ENCODE measurements at regions not wholly inside any gene's neighbourhood (a gene's known extent, or its start where the extent isn't known, plus 50 kb on each side); places are given as distances from the start of the nearest gene placed in this dataset.

DNA sequence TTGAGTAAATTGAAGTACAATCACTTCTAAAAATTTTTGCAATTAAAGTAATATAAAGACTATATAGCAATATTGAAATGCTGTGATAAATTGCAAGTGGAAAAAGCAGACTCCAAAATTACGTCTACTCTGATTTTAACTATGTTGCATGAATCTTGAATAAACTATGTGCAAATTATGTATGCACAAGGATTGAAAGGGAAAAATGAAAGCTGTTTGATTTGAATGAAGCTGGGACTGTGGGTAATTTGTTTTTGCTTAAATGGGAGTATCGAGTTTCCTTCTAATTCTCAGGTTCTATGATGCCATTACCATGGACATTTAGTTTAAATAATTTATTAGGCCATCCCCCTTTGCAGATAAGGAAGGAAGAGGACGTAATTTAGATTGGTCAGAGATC lies 198.7 kb upstream of the MYLIP start:
- H3K27ac ChIP-seq (ENCODE audit: extremely low read depth, low read depth, low read length), result no peak overlapping the region
- no peaks in the 10 kb centered on the region for H3K4me1 ChIP-seq (ENCODE audit: control insufficient read depth, insufficient read depth, low read length)
- TF ChIP-seq ZNF837 (tag by site-specific recombination; IDR thresholded peaks at IDR 0.05) (no peak), ZNF211 (tag by site-specific recombination; IDR thresholded peaks at IDR 0.05; ENCODE audit: low read depth) (no peak), ZNF416 (tag by site-specific recombination; IDR thresholded peaks at IDR 0.05) (no peak), SETDB1 (IDR thresholded peaks at IDR 0.05; ENCODE audit: insufficient read length, low read length) (no peak), PRDM1 (tag by site-specific recombination; IDR thresholded peaks at IDR 0.05) (no peak)
- TF ChIP-seq, protein P1, sequence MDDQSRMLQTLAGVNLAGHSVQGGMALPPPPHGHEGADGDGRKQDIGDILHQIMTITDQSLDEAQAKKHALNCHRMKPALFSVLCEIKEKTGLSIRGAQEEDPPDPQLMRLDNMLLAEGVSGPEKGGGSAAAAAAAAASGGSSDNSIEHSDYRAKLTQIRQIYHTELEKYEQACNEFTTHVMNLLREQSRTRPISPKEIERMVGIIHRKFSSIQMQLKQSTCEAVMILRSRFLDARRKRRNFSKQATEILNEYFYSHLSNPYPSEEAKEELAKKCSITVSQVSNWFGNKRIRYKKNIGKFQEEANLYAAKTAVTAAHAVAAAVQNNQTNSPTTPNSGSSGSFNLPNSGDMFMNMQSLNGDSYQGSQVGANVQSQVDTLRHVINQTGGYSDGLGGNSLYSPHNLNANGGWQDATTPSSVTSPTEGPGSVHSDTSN (CRISPR knock-in tag; IDR thresholded peaks at IDR 0.05), result no peak
- TF ChIP-seq, protein P2, sequence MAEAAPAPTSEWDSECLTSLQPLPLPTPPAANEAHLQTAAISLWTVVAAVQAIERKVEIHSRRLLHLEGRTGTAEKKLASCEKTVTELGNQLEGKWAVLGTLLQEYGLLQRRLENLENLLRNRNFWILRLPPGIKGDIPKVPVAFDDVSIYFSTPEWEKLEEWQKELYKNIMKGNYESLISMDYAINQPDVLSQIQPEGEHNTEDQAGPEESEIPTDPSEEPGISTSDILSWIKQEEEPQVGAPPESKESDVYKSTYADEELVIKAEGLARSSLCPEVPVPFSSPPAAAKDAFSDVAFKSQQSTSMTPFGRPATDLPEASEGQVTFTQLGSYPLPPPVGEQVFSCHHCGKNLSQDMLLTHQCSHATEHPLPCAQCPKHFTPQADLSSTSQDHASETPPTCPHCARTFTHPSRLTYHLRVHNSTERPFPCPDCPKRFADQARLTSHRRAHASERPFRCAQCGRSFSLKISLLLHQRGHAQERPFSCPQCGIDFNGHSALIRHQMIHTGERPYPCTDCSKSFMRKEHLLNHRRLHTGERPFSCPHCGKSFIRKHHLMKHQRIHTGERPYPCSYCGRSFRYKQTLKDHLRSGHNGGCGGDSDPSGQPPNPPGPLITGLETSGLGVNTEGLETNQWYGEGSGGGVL (tag by site-specific recombination; IDR thresholded peaks at IDR 0.05), result no peak
- CTCF ChIA-PET, result interaction anchor here (1.1 kb wide), 1 partner anchor 276 kb away, joined by 3 read pairs; no protein-coding TSS in a partner anchor
- no peaks in the 10 kb centered on the region for H3K9me3 ChIP-seq (ENCODE audit: control insufficient read depth, insufficient read depth, low read depth, low read length)
- no peaks in the 10 kb centered on the region for H3K36me3 ChIP-seq (ENCODE audit: control insufficient read depth in 2 of 2, insufficient read depth in 1 of 2, low read length in 2 of 2)
- POLR2A ChIA-PET, result no interaction called here
- H3K4me3 ChIP-seq (ENCODE audit: low read depth, low read length), result no peak overlapping the region

DNA sequence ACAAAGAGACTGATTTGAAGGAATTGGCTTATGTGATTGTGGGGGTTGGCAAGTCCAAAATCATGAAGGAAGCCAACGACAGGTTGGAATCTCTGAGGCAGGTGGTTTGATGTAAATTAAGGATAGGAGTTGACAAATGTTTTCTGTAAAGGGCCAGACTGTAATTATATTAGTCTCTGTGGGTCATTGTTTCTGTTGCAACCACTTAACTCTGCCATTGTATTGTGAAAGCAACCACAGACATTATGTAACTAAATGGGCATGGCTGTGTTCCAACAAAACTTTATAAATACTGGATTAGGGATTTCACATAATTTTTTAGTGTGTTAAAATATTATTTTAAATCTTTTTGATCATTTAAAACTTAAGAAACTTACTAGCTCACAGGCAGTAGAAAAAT lies 199.2 kb upstream of the MYLIP start:
- CTCF ChIA-PET, result interaction anchor here (1.1 kb wide), 1 partner anchor 276 kb away, joined by 3 read pairs; no protein-coding TSS in a partner anchor
- no peaks in the 10 kb centered on the region for H3K9me3 ChIP-seq (ENCODE audit: control insufficient read depth, insufficient read depth, low read depth, low read length)

More for the DNA sequence above, 199.2 kb upstream of the MYLIP start:
- H3K36me3 ChIP-seq (ENCODE audit: control insufficient read depth in 2 of 2, insufficient read depth in 1 of 2, low read length in 2 of 2), result no peaks in the 10 kb centered on the region
- no peaks in the 10 kb centered on the region for H3K4me1 ChIP-seq (ENCODE audit: control insufficient read depth, insufficient read depth, low read length)
- POLR2A ChIA-PET, result no interaction called here
- H3K4me3 ChIP-seq (ENCODE audit: low read depth, low read length), result no peak overlapping the region
- no peak overlapping the region for H3K27ac ChIP-seq (ENCODE audit: extremely low read depth, low read depth, low read length)
- TF ChIP-seq ZNF202 (tag by site-specific recombination; IDR thresholded peaks at IDR 0.05; ENCODE audit: borderline replicate concordance), result no peak
- TF ChIP-seq, protein P3, sequence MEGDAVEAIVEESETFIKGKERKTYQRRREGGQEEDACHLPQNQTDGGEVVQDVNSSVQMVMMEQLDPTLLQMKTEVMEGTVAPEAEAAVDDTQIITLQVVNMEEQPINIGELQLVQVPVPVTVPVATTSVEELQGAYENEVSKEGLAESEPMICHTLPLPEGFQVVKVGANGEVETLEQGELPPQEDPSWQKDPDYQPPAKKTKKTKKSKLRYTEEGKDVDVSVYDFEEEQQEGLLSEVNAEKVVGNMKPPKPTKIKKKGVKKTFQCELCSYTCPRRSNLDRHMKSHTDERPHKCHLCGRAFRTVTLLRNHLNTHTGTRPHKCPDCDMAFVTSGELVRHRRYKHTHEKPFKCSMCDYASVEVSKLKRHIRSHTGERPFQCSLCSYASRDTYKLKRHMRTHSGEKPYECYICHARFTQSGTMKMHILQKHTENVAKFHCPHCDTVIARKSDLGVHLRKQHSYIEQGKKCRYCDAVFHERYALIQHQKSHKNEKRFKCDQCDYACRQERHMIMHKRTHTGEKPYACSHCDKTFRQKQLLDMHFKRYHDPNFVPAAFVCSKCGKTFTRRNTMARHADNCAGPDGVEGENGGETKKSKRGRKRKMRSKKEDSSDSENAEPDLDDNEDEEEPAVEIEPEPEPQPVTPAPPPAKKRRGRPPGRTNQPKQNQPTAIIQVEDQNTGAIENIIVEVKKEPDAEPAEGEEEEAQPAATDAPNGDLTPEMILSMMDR (tag by site-specific recombination; IDR thresholded peaks at IDR 0.05), result no peak
- TF ChIP-seq ZNF37A (tag by site-specific recombination; IDR thresholded peaks at IDR 0.05), result no peak
- no peak for TF ChIP-seq ZNF670 (tag by site-specific recombination; IDR thresholded peaks at IDR 0.05; ENCODE audit: low read depth)
- no peak for TF ChIP-seq ZNF324 (tag by site-specific recombination; IDR thresholded peaks at IDR 0.05)
- no peak for TF ChIP-seq ZNF121 (tag by site-specific recombination; IDR thresholded peaks at IDR 0.05)
- TF ChIP-seq ZNF664 (tag by site-specific recombination; IDR thresholded peaks at IDR 0.05), result no peak
- no peak for TF ChIP-seq ZNF138 (tag by site-specific recombination; IDR thresholded peaks at IDR 0.05; ENCODE audit: borderline replicate concordance)
- no peak for TF ChIP-seq ZNF621 (tag by site-specific recombination; IDR thresholded peaks at IDR 0.05)
- TF ChIP-seq, protein P4, sequence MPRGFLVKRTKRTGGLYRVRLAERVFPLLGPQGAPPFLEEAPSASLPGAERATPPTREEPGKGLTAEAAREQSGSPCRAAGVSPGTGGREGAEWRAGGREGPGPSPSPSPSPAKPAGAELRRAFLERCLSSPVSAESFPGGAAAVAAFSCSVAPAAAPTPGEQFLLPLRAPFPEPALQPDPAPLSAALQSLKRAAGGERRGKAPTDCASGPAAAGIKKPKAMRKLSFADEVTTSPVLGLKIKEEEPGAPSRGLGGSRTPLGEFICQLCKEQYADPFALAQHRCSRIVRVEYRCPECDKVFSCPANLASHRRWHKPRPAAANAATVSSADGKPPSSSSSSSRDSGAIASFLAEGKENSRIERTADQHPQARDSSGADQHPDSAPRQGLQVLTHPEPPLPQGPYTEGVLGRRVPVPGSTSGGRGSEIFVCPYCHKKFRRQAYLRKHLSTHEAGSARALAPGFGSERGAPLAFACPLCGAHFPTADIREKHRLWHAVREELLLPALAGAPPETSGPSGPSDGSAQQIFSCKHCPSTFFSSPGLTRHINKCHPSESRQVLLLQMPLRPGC (tag by site-specific recombination; IDR thresholded peaks at IDR 0.05), result no peak
- TF ChIP-seq BCL11B (tag by site-specific recombination; IDR thresholded peaks at IDR 0.05; ENCODE audit: low read depth), result no peak
- no peak for TF ChIP-seq ZNF404 (tag by site-specific recombination; IDR thresholded peaks at IDR 0.05)
- no peak for TF ChIP-seq ZNF146 (tag by site-specific recombination; IDR thresholded peaks at IDR 0.05)
